HCT116 (cell line): ENCODE measurements at regions not wholly inside any gene's neighbourhood (a gene's known extent, or its start where the extent isn't known, plus 50 kb on each side); places are given as distances from the start of the nearest gene placed in this dataset.

Experiments
- ATAC-seq: fragments of 200-7000 bp; cut with Tn5 transposase; 2 replicates; pipeline ENCODE4 v1.9.1; 2020; ENCODE audit warnings: mild to moderate bottlenecking, moderate library complexity
- BruUV-seq: library from RNA; stranded (reverse); fragments of 400-500 nt; replicated peaks from 2 replicates; lab custom pipeline; 2021; lab: Mats Ljungman, UMichigan
- CTCF ChIA-PET: fragments of 300-600 bp; sonication (Branson Sonifier 250); formaldehyde crosslinking; loops from one replicate; lab custom pipeline; 2021; ENCODE audit warnings: antibody characterized with exemption; lab: Charles Lee
- POLR2A ChIA-PET: fragments of 300-600, 350-600 bp; sonication (Branson Sonifier 250); formaldehyde crosslinking; loops from one replicate; lab custom pipeline; 2021; ENCODE audit warnings: antibody characterized with exemption; lab: Charles Lee
- RAD21 ChIA-PET, 2 experiments: fragments of 300-600 bp; sonication (Branson Sonifier 250); formaldehyde crosslinking; loops; one replicate each; lab custom pipeline; 2023; ENCODE audit warnings: low total read pairs in 2 of 2; ENCODE audit not compliant: uncharacterized antibody in 2 of 2, unreplicated experiment in 2 of 2, low non-redundant PET in 1 of 2; lab: Charles Lee
- DNase-seq: peaks from one replicate; pipeline ENCODE4 v3.0.0-alpha.2; 2010; ENCODE audit warnings: low read depth, low spot score
- H2AFZ ChIP-seq: fragments of 200-600 bp; shearing (Covaris generic), sonication (generic); 2 replicates; pipeline ENCODE4 v1.6.1; 2017; ENCODE audit warnings: low read depth, mixed run types, mixed read lengths, antibody characterized with exemption, low read length; ENCODE audit not compliant: poor library complexity, severe bottlenecking
- H3K27ac ChIP-seq: 2 replicates; pipeline ENCODE4 v1.5.1; 2012; ENCODE audit warnings: low read depth, low read length
- H3K27me3 ChIP-seq: fragments of 200-600 bp; sonication (generic); 2 replicates; pipeline ENCODE4 v1.6.1; 2016; ENCODE audit warnings: mixed run types, low read length, mixed read lengths; ENCODE audit not compliant: insufficient read depth
- H3K36me3 ChIP-seq, 2 experiments: fragments of 200-500 bp in 1 of 2; fragments of 200-600 bp in 1 of 2; sonication (Bioruptor generic) in 1 of 2; sonication (generic) in 1 of 2; 2 replicates each; pipeline versions ENCODE4 v1.5.1 to v1.6.1; 2014 to 2016; ENCODE audit warnings: low read length in 2 of 2, inconsistent platforms in 1 of 2, mixed read lengths in 1 of 2, mixed run types in 1 of 2; ENCODE audit not compliant: insufficient read depth in 2 of 2, control insufficient read depth in 1 of 2
- H3K4me1 ChIP-seq, 2 experiments: fragments of 200-600 bp in 1 of 2; sonication (generic) in 1 of 2; 2 replicates each; pipeline versions ENCODE4 v1.5.1 to v1.6.1; 2012 to 2017; ENCODE audit warnings: low read length in 2 of 2, inconsistent platforms in 1 of 2, mild to moderate bottlenecking in 1 of 2, mixed read lengths in 1 of 2, mixed run types in 1 of 2, moderate library complexity in 1 of 2; ENCODE audit not compliant: insufficient read depth in 2 of 2, control insufficient read depth in 1 of 2
- H3K4me2 ChIP-seq: fragments of 200-600 bp; sonication (generic); 2 replicates; pipeline ENCODE4 v1.6.1; 2017; ENCODE audit warnings: mixed run types, low read length, mixed read lengths
- H3K4me3 ChIP-seq, 2 experiments: fragments of 200-600 bp in 1 of 2; sonication (generic) in 1 of 2; replicated peaks in 1 of 2; 2 replicates each; pipeline ENCODE4 v1.5.1; 2011 to 2016; ENCODE audit warnings: low read length in 2 of 2, control low read depth in 1 of 2, low read depth in 1 of 2, mild to moderate bottlenecking in 1 of 2, mixed read lengths in 1 of 2, mixed run types in 1 of 2
- H3K79me2 ChIP-seq: fragments of 200-600 bp; sonication (generic); 2 replicates; pipeline ENCODE4 v1.6.1; 2017; ENCODE audit warnings: mild to moderate bottlenecking, mixed run types, low read length, moderate library complexity, mixed read lengths; ENCODE audit not compliant: insufficient read depth
- H3K9ac ChIP-seq: fragments of 200-600 bp; sonication (generic); 2 replicates; pipeline ENCODE4 v1.6.1; 2016; ENCODE audit warnings: low read length, mixed read lengths
- H3K9me2 ChIP-seq: fragments of 200-600 bp; sonication (generic), shearing (Covaris generic); 2 replicates; pipeline ENCODE4 v1.6.1; 2017; ENCODE audit warnings: mixed run types, mild to moderate bottlenecking, moderate library complexity; ENCODE audit not compliant: insufficient read depth
- H3K9me3 ChIP-seq, 2 experiments: fragments of 200-500 bp in 1 of 2; fragments of 200-600 bp in 1 of 2; sonication (Bioruptor generic) in 1 of 2; sonication (generic) in 1 of 2; 2 replicates each; pipeline ENCODE4 v1.6.1; 2014 to 2017; ENCODE audit warnings: low read length in 2 of 2, mixed read lengths in 2 of 2, inconsistent platforms in 1 of 2, low read depth in 1 of 2, mild to moderate bottlenecking in 1 of 2, mixed run types in 1 of 2, moderate library complexity in 1 of 2; ENCODE audit not compliant: control insufficient read depth in 1 of 2, insufficient read depth in 1 of 2
- H4K20me1 ChIP-seq: fragments of 200-600 bp; sonication (generic), shearing (Covaris generic); 2 replicates; pipeline ENCODE4 v1.6.1; 2017; ENCODE audit warnings: mixed run types, mild to moderate bottlenecking, moderate library complexity; ENCODE audit not compliant: insufficient read depth
- CBX3 ChIP-seq: IDR thresholded peaks from 2 replicates; pipeline ENCODE4 v1.6.1; 2012; ENCODE audit warnings: low read depth
- CEBPB ChIP-seq: IDR thresholded peaks from 2 replicates; pipeline ENCODE4 v1.6.1; 2012; ENCODE audit warnings: low read depth
- ELF1 ChIP-seq: IDR thresholded peaks from 2 replicates; pipeline ENCODE4 v1.6.1; 2012; ENCODE audit warnings: low read depth, borderline replicate concordance
- JUND ChIP-seq: IDR thresholded peaks from 2 replicates; pipeline ENCODE4 v1.6.1; 2012
- RAD21 ChIP-seq: IDR thresholded peaks from 2 replicates; pipeline ENCODE4 v1.6.1; 2012; ENCODE audit warnings: low read depth, mild to moderate bottlenecking
- REST ChIP-seq: IDR thresholded peaks from 2 replicates; pipeline ENCODE4 v1.6.1; 2012; ENCODE audit warnings: low read depth
- SRF ChIP-seq: IDR thresholded peaks from 2 replicates; pipeline ENCODE4 v1.6.1; 2012; ENCODE audit warnings: low read depth
- ZFX ChIP-seq: fragments of 450-650 bp; IDR thresholded peaks from 2 replicates; pipeline ENCODE4 v1.6.1; 2017
- intact Hi-C: fragments of 100-400 bp; cut with micrococcal nuclease; formaldehyde crosslinking; loops from 2 replicates; pipeline ENCODE4 v1.10.0; 2022
- TF ChIP-seq, protein P1 (sequence below): IDR thresholded peaks from 2 replicates; pipeline ENCODE4 v1.6.1; 2011; ENCODE audit warnings: mild to moderate bottlenecking, low read length, moderate library complexity; ENCODE audit not compliant: insufficient replicate concordance; ENCODE audit errors: extremely low read depth
- TF ChIP-seq, protein P2 (sequence below), 3 experiments: fragments of 200-600 bp in 1 of 3; sonication (generic) in 1 of 3; IDR thresholded peaks in 2 of 3; conservative IDR thresholded peaks in 1 of 3; 2 replicates each; pipeline ENCODE4 v1.5.1; 2012 to 2017; ENCODE audit warnings: low read depth in 2 of 3, low read length in 2 of 3, antibody characterized with exemption in 1 of 3, borderline replicate concordance in 1 of 3, control low read depth in 1 of 3, mild to moderate bottlenecking in 1 of 3, mixed read lengths in 1 of 3, mixed run types in 1 of 3, moderate library complexity in 1 of 3; ENCODE audit not compliant: insufficient read depth in 1 of 3

DNA sequence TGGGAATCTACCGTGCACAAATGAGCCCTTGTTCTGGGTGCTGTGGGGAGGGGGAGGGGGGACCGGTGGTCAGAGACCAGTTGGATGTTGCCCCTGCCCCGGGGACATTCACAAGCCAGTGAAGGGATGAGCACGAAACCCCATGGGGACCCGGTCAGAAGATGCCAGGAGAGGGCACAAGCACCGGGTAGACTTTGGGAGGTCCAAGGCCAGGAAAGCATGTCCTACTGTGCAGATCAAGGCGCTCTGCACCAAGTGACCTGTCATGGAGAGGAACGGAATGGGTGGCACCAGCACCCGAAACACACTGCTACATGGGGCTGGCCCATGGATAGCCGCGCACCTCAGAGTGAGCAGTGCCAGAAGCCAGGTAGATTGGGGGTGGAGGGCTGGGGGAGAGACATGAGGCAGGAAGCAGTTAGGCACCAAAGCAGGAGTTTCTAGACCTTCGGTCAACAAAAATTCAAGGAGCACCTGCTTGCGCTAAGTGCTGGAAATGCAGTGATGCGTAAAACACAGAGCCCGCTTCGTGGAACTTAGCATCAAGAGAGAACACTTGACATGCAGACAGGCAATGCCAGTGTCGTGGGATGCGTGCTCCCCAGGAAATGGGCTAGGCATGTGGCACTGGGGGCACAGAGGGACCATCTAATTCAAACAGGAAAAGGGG is 99.1 kb downstream of the CPN2 start:
- POLR2A ChIA-PET, result no interaction called here
- H3K36me3 ChIP-seq, result no peaks in the 10 kb centered on the region
- H3K79me2 ChIP-seq, result no peaks in the 10 kb centered on the region
- CTCF ChIA-PET, result no interaction called here
- H3K9ac ChIP-seq, result no peak overlapping the region
- BruUV-seq, result no TSS peak
- H3K27ac ChIP-seq, result no peak overlapping the region
- no peaks in the 10 kb centered on the region for H3K9me3 ChIP-seq
- no peak overlapping the region for H2AFZ ChIP-seq
- no peaks in the 10 kb centered on the region for H3K9me2 ChIP-seq
- intact Hi-C loops, result no loop called here
- no peak for ATAC-seq
- H3K4me3 ChIP-seq, result no peak overlapping the region
- DNase-seq, result no peak
- H3K4me1 ChIP-seq, result peaks cover 4 to 10% of the 10 kb centered on the region in 2 experiments
- no peak overlapping the region for H3K4me2 ChIP-seq
- no peaks in the 10 kb centered on the region for H4K20me1 ChIP-seq
- TF ChIP-seq REST, result no peak
- no peak for TF ChIP-seq CEBPB
- TF ChIP-seq, protein P1, sequence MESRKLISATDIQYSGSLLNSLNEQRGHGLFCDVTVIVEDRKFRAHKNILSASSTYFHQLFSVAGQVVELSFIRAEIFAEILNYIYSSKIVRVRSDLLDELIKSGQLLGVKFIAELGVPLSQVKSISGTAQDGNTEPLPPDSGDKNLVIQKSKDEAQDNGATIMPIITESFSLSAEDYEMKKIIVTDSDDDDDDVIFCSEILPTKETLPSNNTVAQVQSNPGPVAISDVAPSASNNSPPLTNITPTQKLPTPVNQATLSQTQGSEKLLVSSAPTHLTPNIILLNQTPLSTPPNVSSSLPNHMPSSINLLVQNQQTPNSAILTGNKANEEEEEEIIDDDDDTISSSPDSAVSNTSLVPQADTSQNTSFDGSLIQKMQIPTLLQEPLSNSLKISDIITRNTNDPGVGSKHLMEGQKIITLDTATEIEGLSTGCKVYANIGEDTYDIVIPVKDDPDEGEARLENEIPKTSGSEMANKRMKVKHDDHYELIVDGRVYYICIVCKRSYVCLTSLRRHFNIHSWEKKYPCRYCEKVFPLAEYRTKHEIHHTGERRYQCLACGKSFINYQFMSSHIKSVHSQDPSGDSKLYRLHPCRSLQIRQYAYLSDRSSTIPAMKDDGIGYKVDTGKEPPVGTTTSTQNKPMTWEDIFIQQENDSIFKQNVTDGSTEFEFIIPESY, result no peak
- no peak for TF ChIP-seq SRF
- TF ChIP-seq ELF1, result no peak
- TF ChIP-seq JUND, result no peak
- TF ChIP-seq, protein P2, sequence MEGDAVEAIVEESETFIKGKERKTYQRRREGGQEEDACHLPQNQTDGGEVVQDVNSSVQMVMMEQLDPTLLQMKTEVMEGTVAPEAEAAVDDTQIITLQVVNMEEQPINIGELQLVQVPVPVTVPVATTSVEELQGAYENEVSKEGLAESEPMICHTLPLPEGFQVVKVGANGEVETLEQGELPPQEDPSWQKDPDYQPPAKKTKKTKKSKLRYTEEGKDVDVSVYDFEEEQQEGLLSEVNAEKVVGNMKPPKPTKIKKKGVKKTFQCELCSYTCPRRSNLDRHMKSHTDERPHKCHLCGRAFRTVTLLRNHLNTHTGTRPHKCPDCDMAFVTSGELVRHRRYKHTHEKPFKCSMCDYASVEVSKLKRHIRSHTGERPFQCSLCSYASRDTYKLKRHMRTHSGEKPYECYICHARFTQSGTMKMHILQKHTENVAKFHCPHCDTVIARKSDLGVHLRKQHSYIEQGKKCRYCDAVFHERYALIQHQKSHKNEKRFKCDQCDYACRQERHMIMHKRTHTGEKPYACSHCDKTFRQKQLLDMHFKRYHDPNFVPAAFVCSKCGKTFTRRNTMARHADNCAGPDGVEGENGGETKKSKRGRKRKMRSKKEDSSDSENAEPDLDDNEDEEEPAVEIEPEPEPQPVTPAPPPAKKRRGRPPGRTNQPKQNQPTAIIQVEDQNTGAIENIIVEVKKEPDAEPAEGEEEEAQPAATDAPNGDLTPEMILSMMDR (IDR thresholded peaks at IDR 0.05 in 2 of 3, conservative IDR thresholded peaks at IDR 0.05 in 1 of 3; ENCODE audit: borderline replicate concordance in 1 of 3, insufficient read depth in 1 of 3, low read depth in 2 of 3, low read length in 2 of 3), result no peak
- no peak for TF ChIP-seq RAD21
- TF ChIP-seq CBX3, result no peak
- TF ChIP-seq ZFX, result no peak
- no peaks in the 10 kb centered on the region for H3K27me3 ChIP-seq
- RAD21 ChIA-PET, result no interaction called here
